NOMO-1 treated with DMSO at 0.1 percent for 48 hours (cell line): ENCODE measurements at regions not wholly inside any gene's neighbourhood (a gene's known extent, or its start where the extent isn't known, plus 50 kb on each side); places are given as distances from the start of the nearest gene placed in this dataset.
"Not testable (repeated sequence)": the region's sequence is repeated elsewhere in the genome, so short reads cannot be mapped to it uniquely, and the experiment has no call there.

Source experiments
- DNase-seq: peaks from one replicate; lab custom pipeline; 2025; ENCODE audit not compliant: unreplicated experiment; lab: John Stamatoyannopoulos, UW

DNA sequence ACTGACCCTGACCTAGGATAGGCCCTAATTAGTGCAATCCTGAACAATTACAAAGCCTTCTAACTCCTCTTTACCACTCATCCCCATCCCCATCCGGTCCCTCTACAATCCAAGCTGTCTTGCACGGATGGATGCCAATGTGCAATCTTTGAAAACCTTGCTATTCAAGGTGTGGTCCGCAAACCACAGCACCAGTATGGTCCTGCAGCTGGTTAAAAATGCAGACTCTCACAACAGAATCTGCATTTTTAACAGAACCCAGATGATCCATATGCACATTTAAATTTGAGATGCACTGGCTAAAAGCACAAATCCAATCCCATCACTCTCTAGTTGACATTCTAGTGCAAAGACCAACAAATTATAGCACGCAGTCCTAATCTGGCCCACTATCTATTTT is 230.6 kb upstream of the KRR1 start:
- DNase-seq: no peak

DNA sequence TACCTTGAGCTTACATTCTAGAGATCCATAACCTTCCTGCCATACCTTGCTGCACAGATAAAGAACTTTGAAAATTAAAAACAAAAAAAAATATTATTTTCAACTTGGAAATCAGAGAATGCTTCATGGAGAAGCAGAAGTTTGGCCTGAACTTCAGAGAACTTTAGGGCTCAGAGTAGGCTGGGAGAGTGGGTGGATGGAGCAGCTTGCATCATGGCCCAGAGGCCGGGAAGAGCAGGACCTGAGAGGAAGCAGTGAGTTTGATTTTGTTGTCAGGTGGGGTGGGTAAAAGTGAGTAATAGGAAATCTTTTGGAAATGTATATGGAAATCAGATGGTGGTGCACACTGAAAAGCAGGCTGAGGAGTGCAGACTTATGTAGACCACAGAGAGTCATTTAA is 228.5 kb upstream of the KRR1 start:
- DNase-seq: no peak

GRCh38 chr12:75739098-75739497 is 227.7 kb upstream of the KRR1 start:
- not testable (repeated sequence) for DNase-seq

DNA sequence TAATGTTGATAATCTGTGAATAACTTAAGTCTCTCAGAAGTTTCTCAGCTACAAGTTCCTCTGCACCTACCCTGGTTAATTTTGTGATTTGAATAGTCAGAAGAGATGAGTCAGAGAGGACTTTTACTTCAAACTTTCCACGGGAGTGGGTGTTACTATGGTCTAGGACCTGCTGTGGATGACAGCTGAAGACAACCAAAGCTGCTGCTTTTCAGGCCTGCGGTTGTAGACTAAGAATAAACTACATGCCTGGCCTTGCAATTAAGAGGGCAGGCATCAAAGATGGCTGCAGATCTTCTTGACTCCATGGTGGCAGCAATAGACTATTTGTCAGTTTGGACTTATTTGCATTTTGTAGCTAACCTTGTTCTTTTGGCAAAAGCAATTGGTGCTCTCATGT is 227.1 kb upstream of the KRR1 start:
- no peak for DNase-seq

DNA sequence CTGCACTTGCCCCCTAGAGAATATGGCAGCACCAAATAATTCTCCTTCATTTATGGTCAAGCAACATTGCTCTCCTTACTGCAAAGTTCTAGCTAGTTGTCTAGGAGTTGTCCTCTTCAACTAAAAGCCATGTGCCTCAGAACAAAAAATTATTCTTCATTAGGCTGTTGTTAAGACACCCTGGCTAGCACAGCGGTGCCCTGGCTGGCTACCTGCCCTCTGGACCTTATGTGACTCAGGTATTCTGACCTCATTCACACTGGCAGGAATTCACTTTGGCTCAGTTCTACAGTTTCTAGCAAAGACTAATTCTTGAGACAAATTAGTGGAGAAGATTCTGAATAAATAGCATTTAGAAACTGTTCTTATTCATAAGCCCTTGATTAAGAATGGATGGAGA is 224.4 kb upstream of the KRR1 start:
- DNase-seq: no peak

DNA sequence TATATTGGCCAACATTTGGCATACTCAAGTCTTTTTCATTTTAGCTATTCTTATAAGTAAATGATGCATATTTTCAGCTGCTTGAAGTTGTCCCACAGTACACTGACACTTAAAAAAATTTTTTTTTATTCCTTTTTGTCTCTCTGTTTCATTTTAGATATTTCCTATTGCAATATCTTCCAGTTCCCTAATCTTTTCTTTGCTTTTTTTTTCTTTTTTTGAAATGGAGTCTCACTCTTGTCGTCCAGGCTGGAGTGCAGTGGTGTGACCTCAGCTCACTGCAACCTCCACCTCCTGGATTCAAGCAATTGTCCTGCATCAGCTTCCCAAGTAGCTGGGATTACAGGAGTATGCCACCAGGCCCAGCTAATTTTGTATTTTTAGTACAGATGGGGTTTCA is 217.4 kb upstream of the KRR1 start:
- DNase-seq: no peak

DNA sequence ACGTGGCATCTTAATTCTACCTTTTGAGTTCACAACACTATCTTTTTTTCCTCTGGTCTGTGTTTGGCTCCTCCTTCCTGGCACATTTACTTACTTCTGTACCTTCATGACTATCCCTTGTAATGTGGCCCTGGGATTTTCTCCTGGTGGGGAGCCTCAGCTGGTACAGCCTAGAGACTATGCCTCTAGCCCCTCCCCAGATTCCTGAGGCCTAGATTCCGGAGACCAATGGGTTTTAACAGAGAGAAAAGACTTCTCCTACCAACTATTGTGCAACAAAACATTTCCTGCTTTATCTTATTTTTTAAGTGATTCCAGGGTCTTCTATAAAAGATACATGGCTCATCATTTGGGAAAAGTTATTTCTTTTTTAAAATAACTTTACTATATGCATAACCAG is 216.2 kb upstream of the KRR1 start:
- DNase-seq: no peak

GRCh38 chr12:75725521-75726111 is 214.2 kb upstream of the KRR1 start:
- DNase-seq: no peak

- DNase-seq: no peak
These were observed 213.5 kb upstream of the KRR1 start for GRCh38 chr12:75724928-75725312.

GRCh38 chr12:75724307-75724927 is 213.0 kb upstream of the KRR1 start:
- no peak for DNase-seq

- DNase-seq: peak; percentile 66
These were observed 211.3 kb upstream of the KRR1 start for GRCh38 chr12:75722714-75723200.

- DNase-seq: no peak
These were observed 210.4 kb upstream of the KRR1 start for GRCh38 chr12:75721796-75722195.

DNA sequence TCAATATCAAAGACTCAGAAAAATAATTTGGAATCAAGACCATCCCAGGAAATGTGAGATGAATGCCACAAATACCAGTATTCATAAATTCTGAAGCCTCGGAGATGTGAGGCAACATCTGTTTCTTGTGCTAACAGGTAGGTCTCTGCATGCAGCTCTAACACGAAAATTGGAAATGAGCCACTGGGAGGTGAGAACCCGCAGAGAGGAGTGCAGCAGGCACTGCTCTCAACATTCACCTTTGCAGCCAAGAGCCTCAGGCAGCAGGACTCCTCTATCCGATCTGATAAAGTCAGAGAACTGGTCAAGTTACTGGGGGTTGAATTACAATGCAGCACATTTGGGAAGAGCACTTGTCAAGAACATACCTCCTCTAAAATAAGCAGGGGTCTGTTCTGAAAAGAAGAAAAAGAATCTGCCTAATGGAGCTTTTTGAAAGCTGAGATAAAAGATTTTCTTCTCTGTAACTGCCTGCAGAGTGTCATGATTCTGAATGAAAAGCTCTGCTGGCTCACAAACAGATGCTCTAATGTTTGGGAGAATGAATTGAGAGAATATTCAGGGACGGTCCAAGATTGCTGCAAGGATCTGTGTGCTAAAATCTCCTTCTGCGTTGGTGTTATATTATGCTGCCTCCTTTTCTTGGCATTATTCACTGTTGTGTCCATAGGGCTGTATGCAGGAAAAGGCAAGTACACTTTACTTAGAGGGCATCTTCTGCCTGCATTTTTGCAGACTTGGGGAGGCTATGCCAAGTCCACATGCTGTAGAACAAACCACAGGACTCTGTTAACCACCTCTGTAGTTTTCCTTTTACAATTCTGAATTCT is 209.6 kb upstream of the KRR1 start:
- DNase-seq: no peak

- DNase-seq: no peak
These were observed 206.5 kb upstream of the KRR1 start for GRCh38 chr12:75717902-75718301.

DNA sequence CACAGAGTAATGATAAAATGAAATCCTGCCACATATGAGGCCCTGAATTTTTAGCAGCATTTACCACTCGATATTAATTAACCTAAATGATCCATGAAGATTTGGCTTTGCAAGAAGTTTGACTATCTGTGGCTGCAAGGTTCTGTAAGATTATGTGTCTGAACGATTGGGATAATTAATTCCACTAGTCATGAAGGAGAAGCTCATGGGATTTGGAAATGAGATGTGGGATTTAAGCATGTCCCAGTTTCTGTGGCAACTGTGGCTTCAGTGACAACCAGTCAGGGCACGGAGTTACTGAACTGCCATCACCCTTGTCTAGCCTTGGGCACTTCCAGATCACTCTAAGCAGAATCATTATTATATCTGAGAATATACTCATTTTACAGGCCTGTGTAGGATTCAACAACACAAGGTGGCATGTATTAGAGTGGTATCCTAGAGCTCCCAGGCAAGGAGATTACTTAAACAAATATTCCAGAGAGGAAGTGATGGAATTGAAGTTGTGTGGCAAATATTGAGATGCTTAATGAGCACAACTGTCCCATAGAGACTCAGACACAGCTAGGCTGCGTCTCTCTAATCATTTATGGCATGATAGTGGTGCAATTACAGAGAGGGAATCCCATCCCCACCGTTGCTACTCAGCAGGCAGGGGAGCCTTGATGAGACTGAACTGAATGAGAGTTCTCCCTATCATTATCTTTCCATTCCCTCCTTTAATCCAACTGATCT is 205.0 kb upstream of the KRR1 start:
- DNase-seq: no peak

DNA sequence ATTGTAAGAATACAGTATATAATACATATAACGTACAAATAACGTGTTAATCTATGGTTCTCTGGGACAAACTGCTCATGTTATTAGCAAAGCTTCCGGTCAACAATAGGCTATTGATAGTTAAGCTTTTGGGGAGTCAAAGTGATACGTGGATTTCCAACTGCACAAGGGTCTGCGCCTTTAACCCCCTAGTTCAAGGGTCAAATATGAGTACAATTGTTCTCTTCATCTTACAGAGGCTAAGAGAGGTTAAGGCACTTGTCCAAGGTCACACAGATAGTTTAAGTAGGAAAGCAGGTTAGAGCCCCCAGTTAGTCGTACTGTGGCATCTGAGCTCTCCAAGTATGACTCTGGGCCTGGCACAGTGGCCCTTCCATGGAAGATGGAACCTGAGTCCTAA is 204.3 kb upstream of the KRR1 start:
- no peak for DNase-seq

GRCh38 chr12:75715323-75715644 is 203.9 kb upstream of the KRR1 start:
- DNase-seq: no peak

DNA sequence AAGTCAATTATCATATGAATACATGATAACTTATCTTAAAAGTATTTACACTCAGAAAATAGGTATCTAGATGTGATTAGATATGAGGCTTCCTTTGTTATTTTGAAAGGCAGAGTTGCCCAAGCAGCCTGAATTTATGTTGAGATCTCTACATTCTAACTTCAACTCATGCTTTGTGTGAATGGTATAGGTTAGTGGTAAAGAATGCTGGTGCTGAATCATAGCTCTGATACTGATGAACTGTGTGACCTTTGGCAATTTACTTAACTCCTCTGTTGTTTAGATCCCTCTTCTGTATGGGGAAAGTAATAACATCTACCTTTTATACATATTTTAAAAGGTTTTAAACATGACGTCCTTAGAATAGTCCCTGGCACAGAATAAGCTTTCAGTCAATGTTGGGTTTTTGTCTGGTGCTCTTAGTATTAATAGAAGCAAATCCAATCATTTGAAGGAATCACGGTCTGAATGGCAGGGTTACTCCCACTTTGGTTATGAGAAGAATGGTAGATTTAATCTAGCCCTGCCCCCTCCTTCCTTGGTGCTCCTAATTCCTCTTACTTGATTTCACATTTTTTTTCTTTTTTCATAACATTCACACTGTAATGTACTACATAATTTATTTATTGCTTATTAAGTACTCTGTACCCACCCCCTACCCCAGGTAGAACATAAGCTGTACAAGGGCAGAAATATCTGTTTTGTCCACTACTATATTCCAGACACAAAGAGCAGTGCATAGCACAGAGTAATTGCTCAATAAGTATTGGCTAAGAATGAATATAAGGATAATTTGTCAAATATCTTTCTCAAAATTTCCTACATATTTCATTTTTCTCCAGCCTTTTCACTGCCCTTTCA is 203.3 kb upstream of the KRR1 start:
- no peak for DNase-seq

DNA sequence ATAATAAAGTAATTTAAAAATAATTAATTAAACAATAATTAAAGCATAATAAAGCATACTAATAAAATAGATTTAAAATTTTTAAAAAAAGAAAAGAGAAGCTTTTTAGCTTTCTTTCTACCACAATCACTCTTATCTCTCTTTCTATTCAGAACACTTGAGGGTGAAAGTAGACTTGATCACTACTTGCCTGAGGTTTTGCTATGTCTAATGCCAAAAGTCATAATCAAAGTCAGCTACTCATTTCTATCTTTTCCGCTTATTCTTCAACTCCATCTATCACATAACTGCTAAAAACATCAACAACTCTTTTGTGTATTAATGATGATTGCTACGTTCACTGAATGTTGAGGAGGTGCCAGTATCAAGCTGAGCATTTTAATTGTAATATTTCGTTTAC is 202.0 kb upstream of the KRR1 start:
- no peak for DNase-seq

DNA sequence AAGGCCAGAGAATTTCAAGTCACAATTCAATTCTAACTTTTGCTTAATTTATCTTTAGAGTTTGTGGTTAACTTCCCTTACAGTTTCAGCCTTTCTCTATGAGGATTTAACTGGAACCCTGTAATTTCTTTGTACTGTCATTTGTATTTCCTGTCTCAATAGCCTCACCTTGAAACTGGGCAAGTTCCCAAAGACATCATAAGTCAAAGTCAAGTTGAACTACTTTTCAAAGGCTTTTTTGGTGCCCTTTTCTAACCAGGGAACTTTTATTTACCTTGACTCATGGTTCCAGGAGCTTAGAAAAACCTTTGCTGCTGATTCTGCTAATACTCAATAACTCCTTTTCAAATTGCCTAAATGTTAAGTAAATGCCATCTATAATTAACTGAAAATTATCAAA is 200.8 kb upstream of the KRR1 start:
- no peak for DNase-seq

- DNase-seq: no peak
These were observed 199.9 kb upstream of the KRR1 start for GRCh38 chr12:75711271-75711670.
